D721Med (cell line): ENCODE measurements at regions not wholly inside any gene's neighbourhood (a gene's known extent, or its start where the extent isn't known, plus 50 kb on each side); places are given as distances from the start of the nearest gene placed in this dataset.
A peak's percentile ranks its signal among the peaks of the same experiment; 100 is the strongest.

Experiments
- DNase-seq: peaks from one replicate; pipeline ENCODE4 v3.0.0; 2011; ENCODE audit warnings: low spot score; ENCODE audit not compliant: insufficient read length
- FAIRE-seq: peaks from 2 replicates; lab custom pipeline; 2011; peaks lifted over from hg19 to GRCh38; lab: Jason Lieb, UNC
- CTCF ChIP-seq: IDR thresholded peaks from 2 replicates; pipeline ENCODE4 v1.5.1; 2012; ENCODE audit warnings: mild to moderate bottlenecking, control low read depth; ENCODE audit not compliant: insufficient read depth; ENCODE audit errors: missing control alignments

GRCh38 chr21:16082038-16082816 lies 352.4 kb downstream of the USP25 start:
- TF ChIP-seq CTCF = peak; percentile 31
- FAIRE-seq = no peak
- DNase-seq = no peak

GRCh38 chr21:16084776-16085364 lies 355.1 kb downstream of the USP25 start:
- no peak for DNase-seq
- no peak for TF ChIP-seq CTCF
- no peak for FAIRE-seq

- TF ChIP-seq CTCF = no peak
- FAIRE-seq (no peak), DNase-seq (no peak)
Observed at GRCh38 chr21:16085421-16085820, 355.6 kb downstream of the USP25 start.

GRCh38 chr21:16086121-16086520 lies 356.3 kb downstream of the USP25 start:
- no peak for TF ChIP-seq CTCF
- FAIRE-seq = no peak
- DNase-seq = no peak

GRCh38 chr21:16086936-16087335 lies 357.2 kb downstream of the USP25 start:
- TF ChIP-seq CTCF = no peak
- no peak for DNase-seq
- FAIRE-seq = no peak

GRCh38 chr21:16087523-16087922 lies 357.7 kb downstream of the USP25 start:
- TF ChIP-seq CTCF = no peak
- no peak for FAIRE-seq
- no peak for DNase-seq

- no peak for TF ChIP-seq CTCF
- peak; percentile 60 for FAIRE-seq
- DNase-seq = no peak
Observed at GRCh38 chr21:16088056-16088455, 358.3 kb downstream of the USP25 start.
